SK-N-SH (cell line): ENCODE measurements at regions not wholly inside any gene's neighbourhood (a gene's known extent, or its start where the extent isn't known, plus 50 kb on each side); places are given as distances from the start of the nearest gene placed in this dataset.

ENCODE experiments used
- CTCF ChIA-PET: fragments of 300-600, 350-600 bp; formaldehyde crosslinking; extraction: SDS; loops from one replicate; lab custom pipeline; 2021; lab: Yijun Ruan, JAX
- POLR2A ChIA-PET: fragments of 350-600 bp; sonication (Branson Sonifier 250); formaldehyde crosslinking; extraction: SDS; loops from one replicate; lab custom pipeline; 2020; ENCODE audit warnings: antibody characterized with exemption, inconsistent platforms; lab: Yijun Ruan, JAX
- DNase-seq: peaks from one replicate; pipeline ENCODE4 v3.0.0; 2012
- H2AFZ ChIP-seq: fragments of 200-600 bp; sonication (generic); 2 replicates; pipeline ENCODE4 v1.8.1; 2016; ENCODE audit warnings: antibody characterized with exemption, mild to moderate bottlenecking, low read depth
- H3F3A ChIP-seq: fragments of 200-600 bp; sonication (generic); replicated peaks from 2 replicates; pipeline ENCODE3; 2016; ENCODE audit warnings: antibody characterized with exemption, mild to moderate bottlenecking; ENCODE audit not compliant: insufficient read depth
- H3K27ac ChIP-seq, 2 experiments: fragments of 200-500 bp in 1 of 2; fragments of 200-600 bp in 1 of 2; sonication (Bioruptor generic) in 1 of 2; sonication (generic), shearing (Covaris generic) in 1 of 2; 2 replicates each; pipeline versions ENCODE4 v1.5.1 to v1.6.1; 2014 to 2016; ENCODE audit warnings: low read depth in 2 of 2, inconsistent platforms in 1 of 2, low read length in 1 of 2, mild to moderate bottlenecking in 1 of 2, mixed read lengths in 1 of 2
- H3K27me3 ChIP-seq: fragments of 200-600 bp; sonication (generic), shearing (Covaris generic); 2 replicates; pipeline ENCODE4 v1.6.1; 2016; ENCODE audit warnings: mixed run types; ENCODE audit not compliant: insufficient read depth
- H3K36me3 ChIP-seq, 2 experiments: fragments of 200-500 bp in 1 of 2; fragments of 200-600 bp in 1 of 2; sonication (Bioruptor generic) in 1 of 2; sonication (generic) in 1 of 2; replicated peaks in 1 of 2; 2 replicates each; pipeline versions ENCODE3 to v1.5.1; 2014 to 2016; ENCODE audit warnings: low read length in 1 of 2, mild to moderate bottlenecking in 1 of 2; ENCODE audit not compliant: insufficient read depth in 2 of 2, control insufficient read depth in 1 of 2
- H3K4me1 ChIP-seq, 2 experiments: fragments of 200-500 bp in 1 of 2; fragments of 200-600 bp in 1 of 2; sonication (Bioruptor generic) in 1 of 2; sonication (generic), shearing (Covaris generic) in 1 of 2; 2 replicates each; pipeline versions ENCODE4 v1.5.1 to v1.6.1; 2014 to 2016; ENCODE audit warnings: low read depth in 1 of 2, low read length in 1 of 2, mixed run types in 1 of 2; ENCODE audit not compliant: insufficient read depth in 2 of 2, control insufficient read depth in 1 of 2
- H3K4me2 ChIP-seq: fragments of 200-600 bp; sonication (generic), shearing (Covaris generic); 2 replicates; pipeline ENCODE4 v1.6.1; 2017; ENCODE audit warnings: mixed run types
- H3K4me3 ChIP-seq, 2 experiments: fragments of 200-500 bp in 1 of 2; fragments of 200-600 bp in 1 of 2; sonication (Bioruptor generic) in 1 of 2; sonication (generic), shearing (Covaris generic) in 1 of 2; 2 replicates each; pipeline versions ENCODE4 v1.5.1 to v1.8.1; 2014 to 2016; ENCODE audit warnings: low read depth in 2 of 2, inconsistent platforms in 1 of 2, low read length in 1 of 2, mild to moderate bottlenecking in 1 of 2, mixed read lengths in 1 of 2, moderate library complexity in 1 of 2
- H3K79me2 ChIP-seq: fragments of 200-600 bp; sonication (generic); 2 replicates; pipeline ENCODE4 v1.8.1; 2017; ENCODE audit warnings: mild to moderate bottlenecking; ENCODE audit not compliant: insufficient read depth
- H3K9ac ChIP-seq: fragments of 200-600 bp; sonication (generic); 2 replicates; pipeline ENCODE4 v1.6.1; 2017; ENCODE audit warnings: mixed run types
- H3K9me2 ChIP-seq: fragments of 200-600 bp; sonication (generic); 2 replicates; pipeline ENCODE4 v1.6.1; 2017; ENCODE audit warnings: mixed run types
- H3K9me3 ChIP-seq: fragments of 200-600 bp; sonication (generic); 2 replicates; pipeline ENCODE4 v1.6.1; 2017; ENCODE audit warnings: mixed run types, mild to moderate bottlenecking, moderate library complexity
- H4K20me1 ChIP-seq: fragments of 200-600 bp; sonication (generic); 2 replicates; pipeline ENCODE4 v1.6.1; 2017; ENCODE audit warnings: mild to moderate bottlenecking, mixed run types; ENCODE audit not compliant: insufficient read depth
- CHD2 ChIP-seq: fragments of 150-350 bp; IDR thresholded peaks from 2 replicates; pipeline ENCODE4 v1.6.1; 2018; ENCODE audit warnings: low read length; ENCODE audit not compliant: partially characterized antibody
- CTCF ChIP-seq: fragments of 200-600 bp; sonication (generic); IDR thresholded peaks from 2 replicates; pipeline ENCODE4 v1.6.1; 2017; ENCODE audit warnings: antibody characterized with exemption, mild to moderate bottlenecking, moderate library complexity
- FOXM1 ChIP-seq: IDR thresholded peaks from 2 replicates; pipeline ENCODE4 v1.4.0; 2012; ENCODE audit warnings: low read depth, mild to moderate bottlenecking
- GABPA ChIP-seq: IDR thresholded peaks from 2 replicates; pipeline ENCODE4 v1.4.0; 2012; ENCODE audit warnings: low read depth, mild to moderate bottlenecking
- JUND ChIP-seq: IDR thresholded peaks from 2 replicates; pipeline ENCODE4 v1.4.0; 2012
- MAX ChIP-seq: IDR thresholded peaks from 2 replicates; pipeline ENCODE4 v1.4.0; 2012; ENCODE audit warnings: low read depth
- NRF1 ChIP-seq: IDR thresholded peaks from 2 replicates; pipeline ENCODE4 v1.6.1; 2012; ENCODE audit warnings: low read depth, mild to moderate bottlenecking, low read length
- POLR2AphosphoS5 ChIP-seq: IDR thresholded peaks from 2 replicates; pipeline ENCODE4 v1.6.1; 2012; ENCODE audit warnings: low read depth, low read length
- RAD21 ChIP-seq: IDR thresholded peaks from 2 replicates; pipeline ENCODE4 v1.6.1; 2012; ENCODE audit warnings: mild to moderate bottlenecking, low read length
- REST ChIP-seq: IDR thresholded peaks from 2 replicates; pipeline ENCODE4 v1.6.1; 2012; ENCODE audit warnings: mild to moderate bottlenecking, low read depth, low read length, moderate library complexity
- SMC3 ChIP-seq: IDR thresholded peaks from 2 replicates; pipeline ENCODE4 v1.6.1; 2012; ENCODE audit warnings: low read depth, low read length, improper control_type of control experiment
- TCF12 ChIP-seq: IDR thresholded peaks from 2 replicates; pipeline ENCODE4 v1.4.0; 2012
- USF2 ChIP-seq: fragments of 150-350 bp; IDR thresholded peaks from 2 replicates; pipeline ENCODE4 v1.6.1; 2017; ENCODE audit warnings: antibody characterized with exemption, low read length, low read depth, borderline replicate concordance
- YY1 ChIP-seq: IDR thresholded peaks from 2 replicates; pipeline ENCODE4 v1.4.0; 2012; ENCODE audit warnings: low read depth, mild to moderate bottlenecking
- WGBS: methylation state at CpG from one replicate; pipeline ENCODE4 v1.1.6; 2017; ENCODE audit warnings: low lambda C conversion rate; 5-methylcytosine and 5-hydroxymethylcytosine counted together
- TF ChIP-seq, protein P1 (sequence below): IDR thresholded peaks from 2 replicates; pipeline ENCODE4; 2012

DNA sequence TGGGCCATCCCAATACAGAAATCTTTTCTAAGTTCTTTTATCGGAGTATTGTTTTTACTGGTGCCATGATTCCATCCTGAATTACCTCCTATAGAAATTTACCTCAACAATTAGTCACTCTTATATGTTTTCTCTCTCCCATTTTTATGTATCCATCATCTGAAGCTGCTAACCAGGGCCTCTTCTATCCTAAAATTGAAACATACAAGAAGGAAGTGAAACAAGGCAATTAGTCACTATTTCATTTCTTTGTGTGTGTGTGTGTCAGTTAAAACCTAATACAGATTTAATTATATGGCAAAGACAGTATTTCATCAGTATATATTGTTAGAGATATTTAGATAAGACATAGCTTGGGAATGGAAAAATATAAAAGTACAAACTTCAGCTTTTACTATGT is 148.4 kb upstream of the AHR start (continued):
- TF ChIP-seq REST: no peak

DNA sequence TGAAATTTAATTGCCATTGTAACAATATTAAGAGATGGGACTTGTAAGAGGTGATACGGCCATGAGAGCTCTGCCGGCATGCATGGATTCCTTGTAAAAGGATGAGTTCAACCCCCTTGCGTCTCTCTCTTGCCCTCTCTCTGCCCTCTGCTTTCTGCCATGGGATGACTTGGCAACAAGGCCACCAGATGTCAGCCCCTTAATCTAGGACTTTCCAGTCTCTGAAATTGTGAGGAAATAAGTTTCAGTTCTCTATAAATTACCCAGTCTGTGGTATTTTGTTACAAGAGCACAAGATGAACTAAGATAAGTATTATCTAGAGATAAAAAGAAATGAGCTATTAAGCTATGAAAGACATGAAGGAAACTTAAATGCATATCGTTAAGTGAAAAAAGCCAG is 145.7 kb upstream of the AHR start:
- 37% methylated on average over 4 of the region's 4 CpGs for WGBS
- Histone ChIP-seq H3K9ac (no peak overlapping the region), H3K36me3 (no peaks in the 10 kb centered on the region), H3F3A (no peaks in the 10 kb centered on the region), H3K4me2 (no peak overlapping the region), H3K27ac (no peak overlapping the region), H3K9me3 (no peaks in the 10 kb centered on the region), H3K4me3 (no peak overlapping the region), H4K20me1 (no peaks in the 10 kb centered on the region), H3K4me1 (no peaks in the 10 kb centered on the region), H3K27me3 (peaks cover 15% of the 10 kb centered on the region), H3K9me2 (no peaks in the 10 kb centered on the region), H3K79me2 (no peaks in the 10 kb centered on the region), H2AFZ (no peak overlapping the region)
- ChIA-PET CTCF (no interaction called here), POLR2A (no interaction called here)
- DNase-seq: no peak
- TF ChIP-seq CTCF: no peak
- TF ChIP-seq CHD2: no peak

GRCh38 chr7:17153536-17153935 is 144.9 kb upstream of the AHR start:
- no peaks in the 10 kb centered on the region for H3K79me2 ChIP-seq
- no peaks in the 10 kb centered on the region for H3F3A ChIP-seq
- WGBS: 3% methylated on average over 3 of the region's 3 CpGs
- TF ChIP-seq SMC3 (no peak), GABPA (no peak), POLR2AphosphoS5 (no peak), FOXM1 (no peak), MAX (no peak), NRF1 (no peak), RAD21 (no peak), CHD2 (no peak), TCF12 (no peak), YY1 (no peak), JUND (no peak), USF2 (no peak)
- TF ChIP-seq, protein P1, sequence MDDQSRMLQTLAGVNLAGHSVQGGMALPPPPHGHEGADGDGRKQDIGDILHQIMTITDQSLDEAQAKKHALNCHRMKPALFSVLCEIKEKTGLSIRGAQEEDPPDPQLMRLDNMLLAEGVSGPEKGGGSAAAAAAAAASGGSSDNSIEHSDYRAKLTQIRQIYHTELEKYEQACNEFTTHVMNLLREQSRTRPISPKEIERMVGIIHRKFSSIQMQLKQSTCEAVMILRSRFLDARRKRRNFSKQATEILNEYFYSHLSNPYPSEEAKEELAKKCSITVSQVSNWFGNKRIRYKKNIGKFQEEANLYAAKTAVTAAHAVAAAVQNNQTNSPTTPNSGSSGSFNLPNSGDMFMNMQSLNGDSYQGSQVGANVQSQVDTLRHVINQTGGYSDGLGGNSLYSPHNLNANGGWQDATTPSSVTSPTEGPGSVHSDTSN: no peak
- H4K20me1 ChIP-seq: no peaks in the 10 kb centered on the region
- POLR2A ChIA-PET: no interaction called here
- no peaks in the 10 kb centered on the region for H3K9me2 ChIP-seq
- no peak overlapping the region for H3K9ac ChIP-seq
- H3K4me1 ChIP-seq: no peaks in the 10 kb centered on the region
- H3K4me3 ChIP-seq: no peak overlapping the region
- no peaks in the 10 kb centered on the region for H3K36me3 ChIP-seq
- H3K9me3 ChIP-seq: no peaks in the 10 kb centered on the region
- H3K27me3 ChIP-seq: peaks cover 24% of the 10 kb centered on the region
- no peak overlapping the region for H2AFZ ChIP-seq
- DNase-seq: no peak
- no peak overlapping the region for H3K27ac ChIP-seq
- CTCF ChIA-PET: no interaction called here
- no peak overlapping the region for H3K4me2 ChIP-seq
